ENCODE measurements at regions not wholly inside any gene's neighbourhood (a gene's known extent, or its start where the extent isn't known, plus 50 kb on each side); places are given as distances from the start of the nearest gene placed in this dataset.

- TF ChIP-seq CTCF (IDR thresholded peaks at IDR 0.05; ENCODE audit: low read length) (no peak), EZH2 (optimal IDR thresholded peaks at IDR 0.05; ENCODE audit: low read depth, low read length) (no peak)
These were observed 495.4 kb downstream of the TRIB2 start for GRCh38 chr2:13212115-13212514.
